ENCODE measurements at regions not wholly inside any gene's neighbourhood (a gene's known extent, or its start where the extent isn't known, plus 50 kb on each side); places are given as distances from the start of the nearest gene placed in this dataset.

- H3K9me3 ChIP-seq (replicated peaks; ENCODE audit: control insufficient read depth, insufficient read depth, low read depth, low read length) = 0 out of 2 replicates have a peak, but pooled peaks cover 2% of the 10 kb centered on the region
- no peaks in the 10 kb centered on the region for H3K27me3 ChIP-seq (ENCODE audit: control insufficient read depth in 2 of 2, insufficient read depth in 2 of 2, low read length in 2 of 2)
- H4K20me1 ChIP-seq (replicated peaks; ENCODE audit: control insufficient read depth, insufficient read depth, low read length) = no peaks in the 10 kb centered on the region
- no peak overlapping the region for H3K27ac ChIP-seq (ENCODE audit: extremely low read depth, low read depth, low read length)
- FAIRE-seq (peak; percentile 73), ATAC-seq (peak; percentile 74), DNase-seq (ENCODE audit: extremely low read depth in 1 of 4, low spot score in 3 of 4) (peak in 2 of 4 experiments; percentile 25 to 42)
- H3K9ac ChIP-seq (ENCODE audit: insufficient read depth in 1 of 2, low read depth in 2 of 2, low read length in 2 of 2) = no peak overlapping the region
- no peaks in the 10 kb centered on the region for H3K9me1 ChIP-seq (ENCODE audit: control insufficient read depth, insufficient read depth, low read length)
- BruUV-seq (replicated peaks) = no TSS peak
- no peak overlapping the region for H3K4me2 ChIP-seq (ENCODE audit: insufficient read depth, low read length)
- no peak for TF ChIP-seq XRCC3 (IDR thresholded peaks at IDR 0.05)
- no peak for TF ChIP-seq ZNF263 (CRISPR knock-in tag; IDR thresholded peaks at IDR 0.05; ENCODE audit: borderline replicate concordance)
- TF ChIP-seq RAD21 (CRISPR knock-in tag; conservative IDR thresholded peaks at IDR 0.05 in 1 of 2, IDR thresholded peaks at IDR 0.05 in 1 of 2) = peak in 1 of 2 experiments; percentile 44; a peak in 1 of 4 replicates
- no peak for TF ChIP-seq RBM15 (IDR thresholded peaks at IDR 0.05; ENCODE audit: insufficient read depth, low read length)
- TF ChIP-seq PRMT5 (CRISPR knock-in tag; IDR thresholded peaks at IDR 0.05) = no peak
- TF ChIP-seq, protein P1, sequence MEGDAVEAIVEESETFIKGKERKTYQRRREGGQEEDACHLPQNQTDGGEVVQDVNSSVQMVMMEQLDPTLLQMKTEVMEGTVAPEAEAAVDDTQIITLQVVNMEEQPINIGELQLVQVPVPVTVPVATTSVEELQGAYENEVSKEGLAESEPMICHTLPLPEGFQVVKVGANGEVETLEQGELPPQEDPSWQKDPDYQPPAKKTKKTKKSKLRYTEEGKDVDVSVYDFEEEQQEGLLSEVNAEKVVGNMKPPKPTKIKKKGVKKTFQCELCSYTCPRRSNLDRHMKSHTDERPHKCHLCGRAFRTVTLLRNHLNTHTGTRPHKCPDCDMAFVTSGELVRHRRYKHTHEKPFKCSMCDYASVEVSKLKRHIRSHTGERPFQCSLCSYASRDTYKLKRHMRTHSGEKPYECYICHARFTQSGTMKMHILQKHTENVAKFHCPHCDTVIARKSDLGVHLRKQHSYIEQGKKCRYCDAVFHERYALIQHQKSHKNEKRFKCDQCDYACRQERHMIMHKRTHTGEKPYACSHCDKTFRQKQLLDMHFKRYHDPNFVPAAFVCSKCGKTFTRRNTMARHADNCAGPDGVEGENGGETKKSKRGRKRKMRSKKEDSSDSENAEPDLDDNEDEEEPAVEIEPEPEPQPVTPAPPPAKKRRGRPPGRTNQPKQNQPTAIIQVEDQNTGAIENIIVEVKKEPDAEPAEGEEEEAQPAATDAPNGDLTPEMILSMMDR (IDR thresholded peaks at IDR 0.05 in 2 of 3, conservative IDR thresholded peaks at IDR 0.05 in 1 of 3; ENCODE audit: insufficient read depth in 2 of 3, low read depth in 1 of 3, low read length in 3 of 3) = peak in 2 of 3 experiments; percentile 27; a peak in 2 of 6 replicates
- TF ChIP-seq REST (IDR thresholded peaks at IDR 0.05; ENCODE audit: borderline replicate concordance) = 0 out of 2 replicates have a peak, but pooled peaks have one; percentile 7
- no peak for TF ChIP-seq REST (CRISPR knock-in tag; IDR thresholded peaks at IDR 0.05; ENCODE audit: low read depth)
- no peak for TF ChIP-seq ZNF518B (CRISPR knock-in tag; IDR thresholded peaks at IDR 0.05)
- no peaks in the 10 kb centered on the region; a peak in 1 of 5 replicates for H3K4me1 ChIP-seq (replicated peaks in 1 of 2; ENCODE audit: control insufficient read depth in 2 of 2, insufficient read depth in 2 of 2, low read length in 2 of 2)
- CTCF ChIA-PET (ENCODE audit: low intra/inter-chr PET ratio) = no interaction called here
- intact Hi-C loops (cut with micrococcal nuclease) = no loop called here
- in situ Hi-C loops (cut with MboI) = no loop called here
- peak overlapping the region; percentile 54; the same call in 1 of the 2 replicates for H2AFZ ChIP-seq (ENCODE audit: low read depth, low read length)
- no peak overlapping the region for H3K4me3 ChIP-seq
- POLR2A ChIA-PET = no interaction called here
- WGBS (ENCODE audit: insufficient coverage, low coverage, missing lambda C conversion rate) = 17% methylated on average over 5 of the region's 5 CpGs
- H3K36me3 ChIP-seq (ENCODE audit: control insufficient read depth, insufficient read depth, low read length) = no peaks in the 10 kb centered on the region
- no peaks in the 10 kb centered on the region for H3K79me2 ChIP-seq (ENCODE audit: control insufficient read depth, insufficient read depth, low read length)
Measured at GRCh38 chr10:128660726-128661125, 534.5 kb upstream of the MKI67 start.

Measured in K562 (cell line).